ENCODE measurements at regions not wholly inside any gene's neighbourhood (a gene's known extent, or its start where the extent isn't known, plus 50 kb on each side); places are given as distances from the start of the nearest gene placed in this dataset.
A peak's percentile ranks its signal among the peaks of the same experiment; 100 is the strongest.

DNA sequence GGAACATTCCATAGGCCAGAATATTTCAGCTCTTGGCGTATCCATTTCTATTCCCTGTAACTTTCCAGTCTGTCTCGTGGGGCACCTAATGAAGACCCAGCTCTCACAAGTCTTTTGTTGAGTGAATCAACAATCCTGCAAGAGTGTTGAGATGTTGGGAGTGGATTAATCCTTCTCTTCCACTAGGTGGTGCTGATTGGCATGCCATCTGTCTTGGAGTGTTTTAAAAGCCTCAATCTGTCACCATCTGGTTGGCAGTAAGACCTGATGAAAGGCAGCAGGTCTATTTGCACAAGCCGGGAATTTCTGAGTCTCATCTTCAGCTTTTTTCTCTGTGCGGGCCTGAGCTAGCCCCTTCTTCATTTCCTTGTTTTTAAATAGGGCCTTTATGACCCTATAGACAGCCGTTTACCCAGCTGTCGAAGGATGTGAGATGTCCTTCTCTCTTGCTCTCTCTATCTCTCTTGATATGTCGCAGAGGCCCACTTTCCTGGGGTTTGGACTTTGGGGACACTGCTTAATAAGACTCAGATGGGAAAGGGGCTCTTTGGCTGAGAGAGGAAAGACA is 180.5 kb downstream of the ZNF365 start:
- DNase-seq = peak; percentile 91

DNA sequence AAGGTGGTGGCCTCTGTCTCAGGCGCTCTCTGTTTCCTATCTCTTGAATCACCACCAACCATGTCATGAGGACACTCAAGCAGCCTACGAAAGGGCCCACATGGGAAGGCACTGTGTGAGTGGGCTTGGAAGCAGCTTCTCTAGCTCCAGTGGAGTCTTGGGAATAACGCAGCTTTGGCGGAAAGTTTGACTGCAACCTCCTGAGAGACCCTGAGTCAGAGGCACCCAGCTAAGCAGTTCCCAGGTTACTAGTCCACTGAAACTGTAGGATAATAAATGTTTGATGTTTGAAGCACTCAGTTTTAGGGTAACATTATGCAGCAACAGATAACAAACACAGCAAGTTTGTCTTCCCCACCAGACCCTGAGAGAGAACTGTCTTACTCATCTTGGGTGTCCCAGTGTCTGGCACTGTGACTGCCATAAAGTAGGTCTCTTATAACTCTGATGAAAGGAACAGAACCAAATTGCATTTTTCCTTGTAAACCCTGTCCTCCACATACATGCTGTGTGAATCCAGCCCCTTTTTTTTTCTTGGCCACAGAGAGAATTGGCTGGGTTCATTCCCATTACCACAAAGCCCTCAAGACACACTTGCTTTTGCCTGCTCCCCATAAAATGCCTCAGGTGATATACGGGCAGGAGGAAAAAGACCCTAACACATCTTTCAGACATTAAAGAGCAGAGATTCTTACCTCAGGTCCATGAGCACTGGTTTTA is 185.5 kb downstream of the ZNF365 start:
- DNase-seq = no peak

DNA sequence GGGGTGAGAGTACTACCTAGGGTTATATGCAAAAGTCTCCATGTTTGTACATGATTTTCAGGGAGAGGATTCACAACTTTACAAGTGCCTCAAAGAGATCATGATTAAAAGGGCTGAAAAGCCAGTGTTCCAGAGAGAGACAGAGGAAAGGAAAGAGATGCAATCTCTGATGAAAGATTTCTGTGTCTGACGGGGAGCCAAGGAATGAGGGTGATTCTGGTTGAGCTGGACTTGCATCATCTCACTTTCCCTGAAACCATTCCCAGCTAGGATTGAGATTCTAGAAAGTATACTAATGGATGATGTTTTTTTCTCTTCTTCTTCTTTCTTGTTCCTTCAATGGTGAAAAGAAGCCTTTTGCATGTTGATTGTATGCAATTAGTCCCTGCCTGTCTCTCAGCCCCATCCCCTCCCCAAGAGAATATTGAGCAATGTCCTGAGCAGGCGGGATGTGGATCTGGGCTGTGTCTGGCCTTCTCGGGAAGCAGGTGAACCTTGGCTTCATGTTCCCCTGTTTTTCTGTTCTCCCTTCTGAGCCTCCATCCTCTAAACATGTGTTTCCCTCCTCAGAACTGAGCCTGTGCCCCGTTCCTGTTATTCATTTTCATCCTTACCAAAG is 186.1 kb downstream of the ZNF365 start:
- DNase-seq = no peak

DNA sequence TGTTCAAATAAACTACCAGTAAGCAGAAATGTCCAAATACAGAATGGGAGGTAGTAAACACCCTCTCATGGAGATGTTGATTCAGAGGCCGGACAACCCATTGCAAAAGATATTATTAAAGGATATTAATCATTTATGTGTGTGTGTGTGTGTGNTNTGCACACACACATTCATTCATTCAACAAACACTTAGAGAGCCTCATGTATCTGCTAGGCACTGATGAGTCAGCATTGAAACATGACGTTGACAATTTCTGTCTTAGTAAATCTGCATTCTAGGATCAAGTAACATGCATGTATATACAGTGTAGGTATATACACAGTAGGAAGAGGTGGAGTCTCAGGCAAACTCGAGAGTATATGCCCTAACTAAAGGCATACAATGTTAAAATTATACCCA is 187.0 kb downstream of the ZNF365 start:
- no peak for DNase-seq

DNA sequence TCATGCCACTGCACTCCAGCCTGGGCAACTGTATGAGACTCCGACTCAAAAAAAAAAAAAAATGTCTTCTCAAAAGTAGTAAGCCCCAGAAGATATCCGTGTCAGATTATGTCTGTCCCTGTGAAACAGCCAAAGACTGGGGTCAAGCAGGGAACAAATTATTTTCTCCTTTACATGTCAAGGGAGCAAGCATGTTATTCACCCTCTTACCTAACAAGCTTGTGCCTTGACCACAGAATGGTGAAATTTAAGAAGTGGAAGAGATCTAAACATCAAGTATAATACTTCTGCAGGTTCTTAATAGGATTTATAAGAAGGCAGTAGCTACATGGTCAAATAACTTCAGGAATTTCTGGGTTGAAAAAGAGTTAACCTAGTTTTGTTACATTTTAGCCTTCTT is 187.9 kb downstream of the ZNF365 start:
- no peak for DNase-seq

DNA sequence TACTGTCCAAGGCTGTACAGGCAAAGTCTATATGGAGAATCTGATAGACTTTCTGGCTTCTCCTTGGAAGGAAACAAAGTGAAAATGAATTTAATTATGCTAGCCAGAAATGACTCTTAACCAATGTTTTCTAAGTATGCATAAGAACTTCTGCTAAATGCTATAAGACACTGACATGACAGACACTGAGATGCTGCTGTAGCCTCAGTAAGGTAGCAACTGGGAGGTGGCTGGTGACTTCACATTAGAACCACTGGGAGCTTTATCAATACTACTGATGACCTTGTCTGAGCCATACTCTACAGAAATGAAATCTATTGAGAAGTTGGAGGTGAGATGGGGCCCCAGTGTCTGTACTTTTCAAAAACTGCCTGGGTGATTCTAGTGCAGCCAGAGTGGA is 188.6 kb downstream of the ZNF365 start:
- DNase-seq = no peak

DNA sequence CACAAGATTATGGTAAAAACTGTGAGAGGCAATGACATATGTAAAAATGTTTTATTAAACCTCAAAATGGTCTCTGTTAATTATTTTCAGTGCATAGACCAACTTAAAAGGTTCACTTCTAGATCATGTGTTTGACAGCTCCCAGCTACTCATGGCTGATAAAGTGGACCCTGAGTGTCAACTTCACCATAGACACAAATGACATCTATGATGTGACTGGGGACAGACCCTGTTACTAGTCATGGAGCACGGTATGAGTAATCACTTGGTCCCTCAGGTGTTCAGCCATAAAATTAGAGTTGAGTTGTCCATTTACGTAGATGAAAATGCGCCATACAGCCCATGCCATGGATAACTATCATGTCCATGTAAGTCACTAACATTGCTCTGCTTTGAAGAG is 199.8 kb downstream of the ZNF365 start:
- no peak for DNase-seq

DNA sequence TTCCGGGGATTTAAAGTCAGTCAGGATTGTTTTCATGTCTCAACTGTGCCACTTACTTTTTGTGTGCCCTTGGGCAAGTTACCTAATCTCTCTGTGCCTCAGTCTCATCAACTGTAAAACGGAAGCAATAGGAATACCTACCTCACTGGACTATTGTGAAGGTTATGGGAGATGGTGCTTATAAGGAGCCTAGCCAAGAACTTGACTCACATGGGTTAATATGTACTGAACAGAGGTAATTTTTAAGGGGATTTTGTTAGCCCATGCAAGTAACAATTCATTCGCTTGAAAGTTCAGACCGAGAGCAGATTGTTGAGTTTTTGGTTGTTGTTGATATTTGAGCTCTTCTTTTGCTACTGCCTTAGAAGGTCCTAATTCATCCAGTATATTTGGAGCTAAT is 202.9 kb downstream of the ZNF365 start:
- DNase-seq = no peak

DNA sequence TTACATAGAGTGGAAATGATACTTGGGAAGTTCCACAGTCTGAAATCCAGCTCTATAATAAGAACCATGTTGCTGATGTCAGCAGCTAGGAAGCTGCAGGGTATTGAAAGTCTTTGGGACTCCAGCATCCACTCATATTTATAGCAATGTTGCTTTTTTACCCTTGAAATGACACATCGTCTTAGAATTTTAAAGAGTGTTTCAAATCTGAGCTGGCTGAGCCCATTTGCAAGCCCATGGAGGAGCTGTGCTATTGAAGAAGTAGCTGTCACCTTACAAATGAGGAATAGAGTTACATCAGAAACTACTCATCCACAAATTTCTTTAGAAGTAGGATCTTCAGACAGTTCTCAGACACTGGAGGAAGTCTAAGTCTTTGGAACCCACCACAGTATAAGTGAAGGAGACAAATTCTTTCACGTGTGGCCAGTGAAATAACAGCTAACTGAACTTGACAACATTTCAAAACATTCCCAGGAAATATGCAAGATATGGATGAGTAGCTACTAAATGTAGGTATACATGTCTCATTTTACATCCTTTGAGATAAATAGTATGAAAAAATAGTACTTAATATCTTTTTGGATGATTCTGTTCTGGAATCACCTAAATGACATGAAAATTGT is 203.6 kb downstream of the ZNF365 start:
- DNase-seq = no peak

DNA sequence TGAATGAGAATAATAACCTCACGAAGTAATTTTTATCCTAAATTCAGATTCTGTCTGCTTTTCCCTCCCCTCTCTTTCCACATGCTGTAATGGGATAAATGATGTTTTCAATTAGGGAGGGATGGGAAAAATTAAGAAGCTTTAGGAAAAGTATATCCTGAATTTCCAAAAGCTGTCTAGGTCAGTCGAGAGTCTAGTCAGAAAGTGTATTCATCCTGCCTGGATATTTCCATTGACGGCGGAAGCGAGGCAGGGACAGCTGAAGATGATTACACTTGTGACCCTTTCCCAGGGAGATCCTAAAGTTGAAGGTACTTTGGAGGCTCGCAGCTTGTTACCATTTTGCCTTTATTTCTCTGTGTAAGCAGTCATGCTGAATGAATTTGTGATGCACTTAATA is 204.1 kb downstream of the ZNF365 start:
- no peak for DNase-seq

DNA sequence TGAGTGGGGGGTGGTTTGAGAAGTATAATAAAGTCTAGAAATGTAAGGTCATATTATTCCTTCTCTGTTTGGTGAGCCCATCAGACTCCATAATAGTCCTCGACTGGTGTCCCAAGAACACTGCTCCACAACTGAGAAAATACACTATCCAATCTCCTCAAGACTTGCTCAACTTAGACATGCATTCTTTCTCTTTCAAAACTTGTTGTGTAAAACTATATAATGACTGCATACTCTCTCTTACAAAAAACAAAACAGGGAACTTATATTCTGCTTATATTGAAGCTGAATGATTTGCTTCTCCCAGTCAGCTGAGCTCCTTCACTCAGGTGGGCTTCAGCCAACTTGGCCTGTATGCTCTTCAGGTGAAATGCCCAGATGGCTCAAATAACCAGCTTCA is 204.7 kb downstream of the ZNF365 start:
- no peak for DNase-seq

DNA sequence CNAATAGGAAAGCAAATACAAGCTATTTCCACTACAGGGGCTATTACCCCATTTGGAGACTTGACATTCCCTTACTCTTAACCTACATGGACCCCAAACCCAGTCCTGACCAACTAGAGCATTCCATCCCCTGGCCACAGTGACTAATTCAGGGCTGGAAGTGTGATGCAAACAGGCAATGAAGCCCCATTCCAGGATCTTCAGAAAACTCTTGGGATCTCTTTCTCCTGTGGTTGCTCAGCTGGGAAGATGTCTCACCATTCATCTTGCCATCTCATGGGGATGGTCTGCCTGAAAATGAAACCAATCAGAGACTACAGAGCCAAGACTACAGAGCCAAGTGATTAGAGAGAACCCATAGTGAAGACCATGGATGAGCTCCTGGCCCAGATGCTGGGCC is 206.2 kb downstream of the ZNF365 start:
- no peak for DNase-seq

DNA sequence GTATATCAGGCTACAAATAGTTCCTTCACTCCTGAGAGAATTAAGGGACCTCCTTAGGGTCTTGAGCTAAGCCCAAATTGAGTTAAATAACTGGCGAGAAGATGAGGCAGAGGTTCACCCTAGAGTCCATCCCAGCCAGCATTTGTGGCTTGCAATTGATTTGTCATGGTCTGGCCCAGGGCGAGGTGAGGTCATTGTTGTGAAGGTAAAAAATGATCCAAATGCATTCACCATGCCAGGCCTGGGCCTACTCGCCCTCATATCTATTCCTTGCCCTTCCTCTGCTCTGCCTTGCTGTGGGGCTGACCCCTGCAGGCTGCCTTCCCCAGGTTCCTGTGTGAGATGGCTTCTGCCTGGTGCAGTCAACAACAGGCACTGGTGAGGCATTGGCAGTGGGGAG is 207.2 kb downstream of the ZNF365 start:
- no peak for DNase-seq

DNA sequence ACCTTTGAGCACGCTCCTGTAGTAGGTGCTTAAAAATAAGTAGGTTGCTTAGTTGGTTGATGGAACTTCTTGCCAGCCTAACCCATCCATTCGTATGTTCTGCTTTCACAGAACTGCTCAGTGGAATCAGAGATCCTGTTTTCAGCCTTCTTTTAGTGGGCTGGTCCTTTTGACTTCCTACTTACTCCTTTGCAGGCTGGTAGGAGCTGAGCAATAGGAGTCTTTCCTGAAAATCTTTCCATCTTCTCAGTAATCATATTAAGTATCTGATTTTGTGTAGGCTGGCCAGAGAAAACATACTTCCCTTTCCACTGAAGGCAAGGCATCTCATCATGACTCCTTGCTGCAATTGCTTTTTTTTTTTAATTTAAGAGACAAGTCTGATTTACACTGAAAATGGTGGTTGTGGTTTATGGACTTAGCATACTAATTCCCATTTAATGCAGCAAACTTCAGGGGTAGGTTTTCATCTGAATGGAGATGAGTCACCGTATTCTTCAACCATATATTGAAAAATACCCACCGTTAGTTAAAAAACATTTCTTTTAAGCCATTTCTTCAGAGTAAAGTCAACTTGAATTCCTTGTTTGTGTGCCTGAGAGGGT is 208.0 kb downstream of the ZNF365 start:
- no peak for DNase-seq

DNA sequence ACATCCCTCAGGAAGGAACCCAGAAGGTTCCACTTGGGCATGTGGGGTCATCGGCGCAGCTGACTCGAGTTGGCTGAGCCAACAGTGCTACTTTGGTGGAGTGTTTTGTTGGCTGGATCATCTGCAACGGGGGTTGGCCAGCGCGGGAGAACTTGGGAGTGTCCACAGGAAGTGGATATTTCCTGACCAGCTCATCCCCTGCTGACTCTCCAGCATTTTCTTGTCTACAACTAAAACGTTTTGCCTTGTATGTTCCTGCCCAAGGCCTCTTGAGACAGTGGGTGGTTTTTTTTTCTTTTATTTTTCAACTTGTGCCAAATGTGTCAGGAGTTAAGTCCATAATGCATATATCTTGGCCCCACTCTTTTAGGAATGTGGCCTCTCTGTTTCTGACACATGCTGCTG is 208.6 kb downstream of the ZNF365 start:
- no peak for DNase-seq

DNA sequence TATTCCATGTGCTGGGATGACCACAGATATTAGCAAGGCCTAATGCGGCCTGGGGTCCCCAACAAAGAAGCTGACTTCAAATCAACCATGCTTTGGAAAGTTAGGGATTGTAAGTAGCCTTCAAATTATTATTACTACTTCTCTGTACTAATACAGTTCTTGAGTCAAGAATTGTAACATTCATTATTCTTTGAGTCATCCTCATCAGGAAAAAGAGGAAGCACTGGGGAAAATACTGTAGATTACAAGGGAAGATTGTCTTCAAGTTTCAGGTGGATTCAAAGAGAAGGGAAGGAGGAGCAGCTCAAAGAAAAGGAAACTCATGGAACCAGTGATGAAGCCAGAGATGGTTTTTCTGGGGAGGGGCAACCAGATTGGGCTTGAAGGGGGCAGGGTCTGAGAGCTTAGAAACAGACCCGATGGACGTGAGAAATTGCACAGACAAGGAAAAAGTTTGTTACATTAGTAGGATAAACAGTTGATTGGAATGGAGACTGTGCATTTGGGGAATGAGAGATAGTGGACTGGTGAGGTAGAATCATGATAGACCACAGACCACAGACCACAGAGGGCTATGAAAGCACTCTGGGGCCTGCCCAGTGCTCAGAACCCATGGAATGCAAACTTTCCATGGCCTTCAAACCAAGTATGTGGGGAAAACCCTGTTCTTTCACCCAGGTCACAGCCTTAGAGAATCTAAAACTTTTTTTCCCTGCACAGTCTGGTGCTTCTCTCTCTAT is 209.9 kb downstream of the ZNF365 start:
- DNase-seq = no peak

DNA sequence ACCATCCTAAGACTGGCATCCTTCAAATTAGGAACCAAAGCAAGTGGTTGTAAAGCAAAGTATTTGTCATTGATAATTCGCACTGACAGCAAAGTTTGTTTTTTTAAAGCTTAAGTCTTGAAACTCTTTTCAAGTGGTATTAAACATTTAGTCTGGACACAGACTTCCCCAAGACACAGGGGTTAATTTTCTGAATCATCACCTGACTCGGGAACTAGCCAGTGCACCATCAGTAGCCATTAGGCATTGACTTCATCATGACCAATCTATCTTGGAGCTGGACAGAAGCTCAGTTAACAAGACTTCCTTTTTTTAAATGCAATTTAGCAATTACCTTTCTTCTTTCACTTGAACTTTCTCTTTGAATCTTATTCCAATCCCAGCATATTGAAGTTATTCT is 210.6 kb downstream of the ZNF365 start:
- no peak for DNase-seq

DNA sequence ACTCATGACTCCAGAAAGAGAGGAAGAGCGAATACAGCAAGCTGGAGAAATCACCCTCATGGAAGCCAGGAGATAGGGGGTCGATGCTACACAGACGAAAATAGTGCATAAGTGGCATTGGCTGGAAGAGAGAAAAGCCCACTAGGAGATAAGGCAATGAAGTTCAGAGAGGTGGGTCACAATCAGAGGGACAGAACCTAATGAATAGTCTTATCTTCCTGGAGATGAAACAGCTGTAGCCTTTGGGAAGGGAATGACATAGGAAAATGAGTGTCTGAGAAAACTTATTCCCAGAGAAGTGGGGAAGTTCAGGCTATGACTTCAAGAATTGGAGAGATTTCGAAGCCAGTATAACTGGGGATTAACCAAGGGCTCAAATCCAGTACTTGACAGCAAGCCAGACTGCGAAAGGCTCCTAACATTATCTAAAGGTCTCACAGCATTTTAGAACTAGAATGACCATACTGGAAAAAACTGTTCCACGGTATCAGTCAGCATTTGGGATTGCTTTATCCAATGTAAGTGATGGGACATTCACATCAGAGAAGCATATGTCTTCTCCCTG is 211.1 kb downstream of the ZNF365 start:
- no peak for DNase-seq

DNA sequence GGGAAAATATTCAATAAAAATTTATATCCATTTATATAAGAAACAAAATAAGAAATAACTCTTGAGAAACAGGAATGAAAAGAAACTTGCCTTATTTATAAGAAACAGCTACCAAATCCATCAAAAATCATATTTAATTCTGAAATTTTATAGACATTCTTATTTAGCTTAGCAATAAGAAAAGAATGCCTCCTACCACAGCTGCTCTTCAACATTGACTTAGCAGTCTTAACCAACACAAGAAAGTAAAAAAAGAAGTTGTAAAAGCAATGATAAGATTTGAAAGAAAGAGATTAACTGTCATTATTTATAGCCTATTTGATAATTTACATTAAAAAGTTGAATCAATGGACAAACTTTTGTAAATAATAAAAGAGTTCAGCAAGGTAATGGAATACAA is 212.8 kb downstream of the ZNF365 start:
- no peak for DNase-seq

DNA sequence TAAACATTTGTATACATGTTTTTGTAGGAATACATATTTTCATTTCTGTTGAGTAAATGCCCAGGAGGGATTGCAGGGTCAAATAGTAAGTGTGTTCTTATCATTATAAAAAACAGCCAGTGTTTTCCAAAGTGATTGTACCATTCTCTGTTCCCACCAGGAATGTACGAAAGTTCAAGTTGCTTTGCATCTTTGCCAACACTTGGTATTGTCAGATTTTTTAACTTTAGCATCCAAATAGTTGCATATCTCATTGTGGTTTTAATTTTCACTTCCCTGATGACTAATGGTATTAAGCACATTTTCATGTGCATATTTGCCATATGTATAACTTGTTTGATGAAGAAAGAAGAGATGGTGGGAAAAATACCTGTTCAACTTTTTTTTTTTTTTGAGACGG is 213.9 kb downstream of the ZNF365 start:
- no peak for DNase-seq

DNA sequence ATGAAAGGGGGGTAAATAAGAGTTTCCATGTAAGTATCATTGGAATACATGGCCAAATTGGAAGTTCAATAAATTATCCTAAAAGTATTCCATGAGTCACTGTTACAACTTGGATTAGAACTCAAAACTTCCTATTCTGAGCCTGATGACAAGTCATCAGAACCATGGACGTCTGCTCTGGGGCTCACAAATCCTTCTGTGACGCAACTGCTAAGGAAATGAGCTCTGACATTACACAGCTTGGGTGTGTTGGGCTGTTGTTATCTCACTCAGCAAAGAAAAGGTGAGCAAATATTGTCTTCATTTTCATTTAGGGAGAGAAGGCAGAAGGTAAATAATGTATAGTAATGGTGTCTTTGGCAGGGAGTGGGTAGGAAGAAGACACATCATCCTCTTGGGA is 214.8 kb upstream of the ADO start:
- DNase-seq = no peak

DNA sequence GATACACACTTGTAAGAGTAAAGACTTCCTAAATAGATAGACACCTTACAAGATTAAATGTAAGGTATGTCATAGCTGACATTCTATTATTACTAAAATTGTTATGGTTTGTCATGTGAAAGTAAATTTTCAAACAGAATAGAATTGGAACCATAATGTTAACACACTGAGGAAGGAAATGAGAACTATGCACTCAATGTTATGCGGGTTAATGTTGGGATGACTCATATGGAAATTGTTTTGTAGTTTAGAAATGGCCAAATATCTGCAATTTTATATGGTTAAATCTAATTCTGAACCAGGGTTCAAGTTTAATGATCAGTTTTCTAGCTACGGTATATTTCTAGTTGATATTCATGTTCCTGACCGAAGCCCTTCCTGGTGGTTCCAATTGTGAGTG is 214.2 kb upstream of the ADO start:
- DNase-seq = no peak

DNA sequence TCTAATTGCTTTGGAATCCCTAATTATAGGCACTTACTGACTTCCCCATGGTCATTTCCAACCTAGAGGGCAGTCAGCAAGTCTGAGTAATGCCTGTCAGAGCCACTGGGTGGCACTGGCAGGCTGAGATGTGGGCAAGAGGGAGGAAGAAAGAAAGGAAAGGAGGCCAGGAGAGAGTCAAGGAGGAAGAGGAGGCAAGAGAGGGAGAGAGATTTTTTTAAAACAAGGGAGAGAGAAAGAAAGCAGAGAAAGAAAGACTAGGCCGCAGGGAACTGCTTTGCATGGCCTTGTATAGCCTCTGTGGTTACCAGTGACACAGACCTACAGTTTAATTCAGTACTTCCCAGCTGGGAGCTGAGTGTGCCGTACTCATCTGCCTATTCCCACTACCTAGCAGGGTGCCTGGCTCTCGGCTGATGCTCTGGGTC is 210.4 kb upstream of the ADO start:
- DNase-seq = peak; percentile 62
